PC-9 (cell line): ENCODE measurements at regions not wholly inside any gene's neighbourhood (a gene's known extent, or its start where the extent isn't known, plus 50 kb on each side); places are given as distances from the start of the nearest gene placed in this dataset.

Experiments
- BruUV-seq: library from RNA; stranded (reverse); fragments of 400-500 nt; replicated peaks from 2 replicates; lab custom pipeline; 2021; lab: Mats Ljungman, UMichigan
- CTCF ChIA-PET: fragments of 300-600 bp; sonication (Branson Sonifier 250); formaldehyde crosslinking; loops from one replicate; lab custom pipeline; 2022; ENCODE audit warnings: antibody characterized with exemption; lab: Charles Lee
- POLR2A ChIA-PET: fragments of 300-600 bp; sonication (Branson Sonifier 250); formaldehyde crosslinking; loops from one replicate; lab custom pipeline; 2022; ENCODE audit warnings: antibody characterized with exemption; ENCODE audit not compliant: unreplicated experiment; lab: Charles Lee
- DNase-seq, 2 experiments: peaks; one replicate each; pipeline versions ENCODE4 v3.0.0 to v3.0.0-alpha.2; 2015 to 2022; ENCODE audit warnings: mixed read lengths in 1 of 2
- H2AFZ ChIP-seq: fragments of 200-600 bp; sonication (generic); 2 replicates; pipeline ENCODE4 v1.8.1; 2017; ENCODE audit warnings: antibody characterized with exemption
- H3F3A ChIP-seq: fragments of 200-600 bp; sonication (generic); 2 replicates; pipeline ENCODE4 v1.8.1; 2017; ENCODE audit warnings: antibody characterized with exemption, mild to moderate bottlenecking, low read depth; ENCODE audit not compliant: insufficient read depth
- H3K27ac ChIP-seq: fragments of 200-600 bp; sonication (generic); 2 replicates; pipeline ENCODE4 v1.6.1; 2016; ENCODE audit warnings: mixed run types
- H3K27me3 ChIP-seq: fragments of 200-600 bp; sonication (generic); 2 replicates; pipeline ENCODE4 v1.6.1; 2016; ENCODE audit warnings: low read depth, mixed run types; ENCODE audit not compliant: insufficient read depth
- H3K36me3 ChIP-seq: fragments of 200-600 bp; sonication (generic); 2 replicates; pipeline ENCODE4 v1.6.1; 2016; ENCODE audit warnings: low read depth, mixed run types
- H3K4me1 ChIP-seq: fragments of 200-600 bp; sonication (generic); replicated peaks from 2 replicates; pipeline ENCODE4 v1.6.1; 2016; ENCODE audit warnings: mixed run types; ENCODE audit not compliant: insufficient read depth
- H3K4me2 ChIP-seq: fragments of 200-600 bp; sonication (generic); 2 replicates; pipeline ENCODE4 v1.6.1; 2017; ENCODE audit warnings: mixed run types
- H3K4me3 ChIP-seq: fragments of 200-600 bp; sonication (generic); 2 replicates; pipeline ENCODE4 v1.6.1; 2016; ENCODE audit warnings: mixed run types
- H3K79me2 ChIP-seq: fragments of 200-600 bp; sonication (generic); 2 replicates; pipeline ENCODE4 v1.6.1; 2017; ENCODE audit warnings: low read depth, mixed run types
- H3K9me2 ChIP-seq: fragments of 200-600 bp; sonication (generic); 2 replicates; pipeline ENCODE4 v1.8.1; 2017; ENCODE audit warnings: mild to moderate bottlenecking; ENCODE audit not compliant: insufficient read depth
- H3K9me3 ChIP-seq: fragments of 200-600 bp; sonication (generic); 2 replicates; pipeline ENCODE4 v1.8.1; 2016; ENCODE audit warnings: low read depth; ENCODE audit not compliant: insufficient read depth
- H4K20me1 ChIP-seq: fragments of 200-600 bp; sonication (generic); 2 replicates; pipeline ENCODE4 v1.8.1; 2017; ENCODE audit not compliant: insufficient read depth
- EZH2 ChIP-seq: fragments of 200-600 bp; sonication (generic); IDR thresholded peaks from 2 replicates; pipeline ENCODE4 v1.8.0; 2017; ENCODE audit warnings: antibody characterized with exemption, low read depth
- intact Hi-C: fragments of 100-400 bp; cut with micrococcal nuclease; formaldehyde crosslinking; loops from one replicate; pipeline ENCODE4 v1.10.0; 2022; ENCODE audit not compliant: unreplicated experiment
- TF ChIP-seq, protein P1 (sequence below): fragments of 200-600 bp; sonication (generic); conservative IDR thresholded peaks from 2 replicates; pipeline ENCODE4 v1.6.1; 2017; ENCODE audit warnings: mixed run types, antibody characterized with exemption, mild to moderate bottlenecking, moderate library complexity

- H3K4me2 ChIP-seq = no peak overlapping the region
- no peaks in the 10 kb centered on the region for H3K36me3 ChIP-seq
- H3K9me2 ChIP-seq = no peaks in the 10 kb centered on the region; the same call in 1 of the 2 replicates
- peaks cover 7% of the 10 kb centered on the region; the same call in 1 of the 2 replicates for H3K27me3 ChIP-seq
- DNase-seq = no peak
- ChIA-PET POLR2A (no interaction called here), CTCF (no interaction called here)
- H3K4me1 ChIP-seq = no peaks in the 10 kb centered on the region
- no TSS peak for BruUV-seq
- no peaks in the 10 kb centered on the region for H3F3A ChIP-seq
- H2AFZ ChIP-seq = no peak overlapping the region
- no peaks in the 10 kb centered on the region for H3K9me3 ChIP-seq
- H4K20me1 ChIP-seq = no peaks in the 10 kb centered on the region; the same call in 1 of the 2 replicates
- no peaks in the 10 kb centered on the region for H3K79me2 ChIP-seq
- intact Hi-C loops = no loop called here
- TF ChIP-seq EZH2 = no peak
- TF ChIP-seq, protein P1, sequence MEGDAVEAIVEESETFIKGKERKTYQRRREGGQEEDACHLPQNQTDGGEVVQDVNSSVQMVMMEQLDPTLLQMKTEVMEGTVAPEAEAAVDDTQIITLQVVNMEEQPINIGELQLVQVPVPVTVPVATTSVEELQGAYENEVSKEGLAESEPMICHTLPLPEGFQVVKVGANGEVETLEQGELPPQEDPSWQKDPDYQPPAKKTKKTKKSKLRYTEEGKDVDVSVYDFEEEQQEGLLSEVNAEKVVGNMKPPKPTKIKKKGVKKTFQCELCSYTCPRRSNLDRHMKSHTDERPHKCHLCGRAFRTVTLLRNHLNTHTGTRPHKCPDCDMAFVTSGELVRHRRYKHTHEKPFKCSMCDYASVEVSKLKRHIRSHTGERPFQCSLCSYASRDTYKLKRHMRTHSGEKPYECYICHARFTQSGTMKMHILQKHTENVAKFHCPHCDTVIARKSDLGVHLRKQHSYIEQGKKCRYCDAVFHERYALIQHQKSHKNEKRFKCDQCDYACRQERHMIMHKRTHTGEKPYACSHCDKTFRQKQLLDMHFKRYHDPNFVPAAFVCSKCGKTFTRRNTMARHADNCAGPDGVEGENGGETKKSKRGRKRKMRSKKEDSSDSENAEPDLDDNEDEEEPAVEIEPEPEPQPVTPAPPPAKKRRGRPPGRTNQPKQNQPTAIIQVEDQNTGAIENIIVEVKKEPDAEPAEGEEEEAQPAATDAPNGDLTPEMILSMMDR = no peak
- H3K27ac ChIP-seq = no peak overlapping the region
- H3K4me3 ChIP-seq = no peak overlapping the region
Measured at GRCh38 chr17:33564146-33564545, 271.1 kb upstream of the ASIC2 start.

DNA sequence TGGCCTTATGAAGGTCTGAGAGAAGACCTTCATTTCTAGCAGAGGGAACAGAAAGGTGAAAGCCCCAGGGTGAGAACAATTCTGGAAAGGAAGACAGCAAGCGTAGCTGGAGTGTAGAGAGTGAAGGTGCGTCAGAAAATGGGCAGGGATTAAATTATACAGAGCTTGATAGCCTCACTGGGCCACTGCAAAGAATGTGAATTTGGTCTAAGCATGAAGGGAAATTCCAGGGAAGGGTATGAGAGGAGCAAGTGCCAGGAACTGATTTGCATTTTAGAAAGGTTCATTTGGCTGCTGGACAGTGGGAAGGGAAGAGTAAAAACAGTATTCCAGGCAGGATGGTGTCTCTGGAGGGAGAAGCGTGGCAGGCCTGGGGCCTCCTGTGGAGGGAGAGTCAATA is 274.1 kb upstream of the ASIC2 start:
- Histone ChIP-seq H3K36me3 (no peaks in the 10 kb centered on the region), H2AFZ (no peak overlapping the region), H3K4me2 (no peak overlapping the region), H3K79me2 (no peaks in the 10 kb centered on the region), H3K4me1 (no peaks in the 10 kb centered on the region), H4K20me1 (no peaks in the 10 kb centered on the region), H3K27me3 (peaks cover 2% of the 10 kb centered on the region; the same call in 1 of the 2 replicates), H3K27ac (no peak overlapping the region), H3K9me3 (no peaks in the 10 kb centered on the region), H3K9me2 (no peaks in the 10 kb centered on the region), H3F3A (no peaks in the 10 kb centered on the region), H3K4me3 (no peak overlapping the region)
- ChIA-PET CTCF (no interaction called here), POLR2A (no interaction called here)
- no peak for DNase-seq
- no TSS peak for BruUV-seq
- intact Hi-C loops = no loop called here
- TF ChIP-seq, protein P1 = no peak
- no peak for TF ChIP-seq EZH2

DNA sequence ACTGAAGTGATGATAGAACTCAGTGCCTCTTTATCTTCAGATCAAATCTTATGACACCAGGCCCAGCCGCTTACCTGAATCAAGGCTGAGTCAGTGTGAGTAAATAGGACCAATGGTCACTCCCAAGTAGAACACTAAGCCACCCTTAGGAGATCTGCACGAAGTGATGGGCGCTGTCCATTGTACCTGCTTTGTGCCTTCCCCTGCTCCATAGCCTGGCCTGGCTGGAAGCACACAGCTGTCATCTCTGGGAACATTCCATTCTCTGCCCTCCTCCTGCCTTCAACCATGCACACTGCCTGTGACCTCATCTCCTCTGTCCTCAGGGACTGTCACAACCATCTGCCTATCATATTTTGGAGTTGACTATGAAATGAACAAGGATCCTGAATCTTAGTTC is 279.5 kb upstream of the ASIC2 start:
- Histone ChIP-seq H3K4me3 (no peak overlapping the region), H3F3A (no peaks in the 10 kb centered on the region), H3K36me3 (no peaks in the 10 kb centered on the region), H3K27ac (no peak overlapping the region), H4K20me1 (no peaks in the 10 kb centered on the region), H3K27me3 (no peaks in the 10 kb centered on the region), H3K4me1 (no peaks in the 10 kb centered on the region), H2AFZ (no peak overlapping the region), H3K9me3 (no peaks in the 10 kb centered on the region), H3K79me2 (no peaks in the 10 kb centered on the region), H3K4me2 (no peak overlapping the region), H3K9me2 (no peaks in the 10 kb centered on the region)
- ChIA-PET CTCF (no interaction called here), POLR2A (no interaction called here)
- BruUV-seq = no TSS peak
- intact Hi-C loops = no loop called here
- TF ChIP-seq, protein P1 = no peak
- no peak for TF ChIP-seq EZH2
- DNase-seq = no peak
